GM20431 (cell line): ENCODE measurements at regions not wholly inside any gene's neighbourhood (a gene's known extent, or its start where the extent isn't known, plus 50 kb on each side); places are given as distances from the start of the nearest gene placed in this dataset.

Source experiments
- in situ Hi-C: fragments of 300-500 bp; cut with MseI, MboI; formaldehyde crosslinking; loops from one replicate; pipeline ENCODE4 v1.15.0; 2020; ENCODE audit warnings: low sequenced_read_pairs; ENCODE audit not compliant: unreplicated experiment

GRCh38 chr19:31126236-31126635, 223.0 kb downstream of the TSHZ3 start:
- in situ Hi-C loops = no loop called here

- in situ Hi-C loops = no loop called here
These were observed 224.2 kb downstream of the TSHZ3 start for GRCh38 chr19:31125071-31125470.

- in situ Hi-C loops = no loop called here
These were observed 227.7 kb downstream of the TSHZ3 start for GRCh38 chr19:31121501-31121900.

GRCh38 chr19:31120952-31121351, 228.3 kb downstream of the TSHZ3 start:
- in situ Hi-C loops = no loop called here

GRCh38 chr19:31119951-31120690, 229.1 kb downstream of the TSHZ3 start:
- in situ Hi-C loops = no loop called here

DNA sequence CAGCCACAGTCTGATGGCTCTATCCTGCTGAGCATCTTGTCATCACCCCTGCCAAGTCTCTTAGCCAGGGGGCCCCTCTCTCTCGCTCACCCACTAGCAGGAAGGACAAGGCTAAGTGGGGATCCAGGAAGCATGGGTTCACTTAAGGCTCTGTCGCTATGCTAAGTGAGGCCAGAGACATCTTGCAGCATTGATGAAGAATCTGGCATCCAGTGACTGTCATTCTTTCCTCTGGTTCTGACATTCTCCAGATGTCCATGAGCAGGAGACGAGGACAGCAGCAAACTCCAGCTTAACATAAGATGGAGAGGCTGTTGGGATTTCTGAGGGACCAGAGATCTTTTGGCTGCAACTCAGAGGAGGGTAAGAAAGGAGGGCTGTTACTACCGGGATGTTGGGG, 230.2 kb downstream of the TSHZ3 start:
- in situ Hi-C loops = no loop called here

DNA sequence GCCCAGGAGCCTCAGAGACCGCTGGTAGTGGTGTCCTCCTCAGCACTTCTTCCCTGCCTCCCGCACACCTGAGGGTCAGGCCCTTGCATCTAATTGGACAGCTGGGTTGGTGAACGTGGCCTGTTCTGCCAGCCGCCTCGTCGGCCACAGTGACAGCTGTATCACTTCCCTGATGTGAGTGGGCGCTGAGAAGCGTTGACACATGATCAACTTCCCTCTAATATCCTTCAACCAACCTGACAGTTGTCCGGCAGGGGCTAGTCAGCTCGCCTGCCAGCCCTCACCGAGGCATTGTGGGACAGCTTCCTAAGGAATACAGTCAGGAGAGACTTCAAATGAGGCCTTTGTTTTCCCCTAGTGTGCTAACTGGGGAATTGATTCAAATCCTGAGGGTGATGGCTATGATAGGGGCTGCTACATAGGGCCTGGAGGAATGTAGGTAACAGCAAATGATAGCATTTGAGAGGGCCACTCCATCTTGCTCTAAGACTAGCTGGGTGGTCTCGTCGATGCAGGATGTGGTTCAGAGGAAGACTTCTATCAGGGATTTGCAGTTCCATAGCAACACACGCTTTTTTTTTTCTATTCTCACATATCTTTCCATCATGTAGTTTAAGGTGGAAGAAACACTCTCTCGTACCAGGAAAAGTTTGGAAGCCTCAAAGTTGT, 230.8 kb downstream of the TSHZ3 start:
- in situ Hi-C loops = no loop called here

DNA sequence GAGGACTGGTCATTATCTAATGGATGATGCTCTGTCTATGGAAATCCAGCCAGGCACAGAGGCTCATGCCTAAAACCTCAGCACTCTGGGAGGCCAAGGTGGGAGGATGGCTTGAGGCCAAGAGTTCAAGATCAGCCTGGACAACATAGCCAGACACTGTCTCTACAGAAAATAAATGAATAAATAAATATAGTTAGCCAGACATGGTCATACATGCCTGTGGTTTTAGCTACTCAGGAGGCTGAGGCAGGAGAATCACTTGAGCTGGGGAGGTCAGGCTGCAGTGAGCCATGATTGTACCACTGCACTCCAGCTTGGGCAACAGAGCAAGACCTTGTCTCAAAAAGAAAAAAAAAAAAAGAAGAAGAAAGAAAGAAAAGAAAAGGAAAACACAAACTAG, 234.7 kb downstream of the TSHZ3 start:
- in situ Hi-C loops = no loop called here

DNA sequence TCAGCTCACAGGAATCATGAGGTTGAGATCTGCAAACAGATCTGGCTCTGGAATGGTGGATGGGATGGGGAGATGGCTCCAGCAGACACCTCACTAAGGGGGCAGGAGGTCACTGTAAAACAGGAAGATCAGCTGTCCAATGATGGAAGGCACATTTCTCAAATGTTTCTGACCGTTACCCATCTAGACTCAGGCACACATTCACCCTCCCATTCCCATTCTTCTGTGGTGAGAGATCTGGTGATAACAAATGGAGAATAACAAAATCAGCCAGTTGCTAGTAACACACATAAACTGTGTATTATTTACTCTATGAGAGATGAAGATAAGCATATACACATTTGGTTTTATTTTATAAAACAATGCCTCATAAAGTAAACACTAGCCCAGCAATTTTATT, 235.9 kb downstream of the TSHZ3 start:
- in situ Hi-C loops = no loop called here

DNA sequence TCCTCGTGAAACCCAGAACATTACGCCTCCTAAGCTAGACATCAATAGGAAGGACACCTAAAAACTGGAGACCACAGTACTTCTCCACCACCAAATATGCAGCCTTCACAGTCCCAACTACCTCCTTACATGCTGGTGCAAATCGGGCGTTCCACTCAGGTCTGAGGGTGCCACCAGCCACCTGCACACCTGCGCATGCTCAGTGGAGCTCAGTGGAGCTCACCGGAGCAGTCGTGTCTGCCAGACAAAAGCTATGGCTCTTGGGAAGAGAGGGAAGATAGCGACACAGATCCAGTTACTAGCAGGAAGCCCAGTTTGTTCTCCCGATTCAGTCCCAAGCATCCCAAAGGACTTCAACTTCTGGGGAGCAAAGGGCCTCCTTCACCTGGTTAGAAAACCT, 237.1 kb downstream of the TSHZ3 start:
- in situ Hi-C loops = no loop called here

GRCh38 chr19:31111741-31112140, 237.5 kb downstream of the TSHZ3 start:
- in situ Hi-C loops = no loop called here

DNA sequence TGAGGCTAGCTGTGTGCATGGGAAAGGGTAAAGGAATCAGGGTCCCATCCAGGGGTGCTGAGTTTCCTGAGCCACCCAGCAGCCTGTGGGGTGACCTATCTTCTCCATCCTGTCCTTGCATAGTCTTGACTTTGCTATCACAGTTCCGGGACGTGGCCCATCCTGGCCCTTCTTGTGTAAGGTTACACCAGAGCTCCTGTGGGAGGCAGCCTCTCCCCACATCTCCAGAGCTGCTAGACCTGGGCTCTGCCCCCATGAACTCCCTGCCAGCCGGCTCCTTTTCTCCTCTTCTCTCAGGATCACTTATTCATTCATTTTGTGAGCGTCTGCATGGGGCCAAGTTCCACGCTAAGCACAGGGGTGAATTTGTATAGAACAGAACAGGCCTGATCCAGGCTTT, 238.9 kb downstream of the TSHZ3 start:
- in situ Hi-C loops = no loop called here

GRCh38 chr19:31109636-31110035, 239.6 kb downstream of the TSHZ3 start:
- in situ Hi-C loops = no loop called here

GRCh38 chr19:31107096-31107495, 242.1 kb downstream of the TSHZ3 start:
- in situ Hi-C loops = no loop called here

DNA sequence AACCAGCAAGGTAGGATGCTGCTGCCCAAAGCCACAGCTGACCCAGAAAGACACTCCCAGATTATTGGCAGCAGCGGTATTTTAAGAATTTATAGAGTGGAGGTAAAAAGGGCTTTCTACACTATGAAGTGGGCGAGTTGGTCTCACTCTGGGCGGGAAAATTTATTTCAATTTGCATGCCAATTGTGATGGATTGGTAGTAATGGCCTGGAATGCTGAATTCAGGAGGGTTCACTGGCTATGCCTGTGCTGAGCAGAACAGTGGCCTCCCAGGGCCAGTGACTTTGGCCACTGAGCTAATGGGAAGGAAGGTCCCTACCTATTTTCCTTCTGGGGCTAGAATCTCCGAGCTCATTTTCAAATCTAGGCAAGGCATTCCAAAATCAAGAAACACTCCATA, 243.5 kb downstream of the TSHZ3 start:
- in situ Hi-C loops = no loop called here

GRCh38 chr19:31104451-31104850, 244.8 kb downstream of the TSHZ3 start:
- in situ Hi-C loops = no loop called here

- in situ Hi-C loops = no loop called here
These were observed 246.0 kb downstream of the TSHZ3 start for GRCh38 chr19:31103228-31103627.

DNA sequence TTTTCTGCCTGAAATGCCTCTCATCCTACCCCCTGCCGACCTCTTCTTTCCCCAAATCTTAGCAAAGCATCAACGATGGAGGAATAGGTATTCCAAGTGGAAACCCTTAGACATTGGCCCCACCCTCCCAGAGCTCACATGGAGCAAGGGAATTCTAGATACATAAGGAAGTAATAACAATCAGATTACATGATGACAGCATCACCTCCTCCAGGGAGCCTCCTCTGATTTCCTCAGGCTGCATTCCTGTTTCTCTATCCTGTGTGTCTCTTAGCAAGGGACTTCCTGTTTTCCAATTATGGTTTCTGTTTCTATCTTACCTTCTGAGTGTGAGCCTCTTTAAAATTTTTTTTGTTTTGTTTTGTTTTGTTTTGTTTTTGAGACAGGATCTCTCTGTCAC, 246.6 kb downstream of the TSHZ3 start:
- in situ Hi-C loops = no loop called here

DNA sequence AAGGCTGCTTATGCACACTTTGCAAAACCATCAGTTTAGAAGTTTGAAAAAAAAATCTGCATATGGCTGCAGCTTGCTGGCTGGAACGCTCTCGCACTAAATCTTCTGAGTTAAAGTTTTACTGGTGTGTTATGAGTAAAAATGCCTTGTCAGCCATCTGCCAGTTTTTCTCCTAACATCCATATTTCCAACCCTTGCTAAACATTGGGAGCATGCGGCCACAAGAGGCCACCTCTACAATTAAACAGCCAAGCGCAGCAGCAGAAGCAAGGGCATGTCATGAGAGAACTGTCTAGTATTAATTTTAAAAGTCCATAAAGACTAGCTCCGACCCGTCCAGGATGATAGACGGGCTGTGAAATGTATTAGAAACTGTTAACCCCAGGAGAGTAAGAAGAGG, 248.3 kb downstream of the TSHZ3 start:
- in situ Hi-C loops = no loop called here

- in situ Hi-C loops = no loop called here
These were observed 249.0 kb downstream of the TSHZ3 start for GRCh38 chr19:31100206-31100590.

GRCh38 chr19:31099515-31100205, 249.6 kb downstream of the TSHZ3 start:
- in situ Hi-C loops = no loop called here
